SK-N-SH (cell line): ENCODE measurements at regions not wholly inside any gene's neighbourhood (a gene's known extent, or its start where the extent isn't known, plus 50 kb on each side); places are given as distances from the start of the nearest gene placed in this dataset.

Experiments used
- CTCF ChIA-PET: fragments of 300-600, 350-600 bp; formaldehyde crosslinking; extraction: SDS; loops from one replicate; lab custom pipeline; 2021; lab: Yijun Ruan, JAX
- POLR2A ChIA-PET: fragments of 350-600 bp; sonication (Branson Sonifier 250); formaldehyde crosslinking; extraction: SDS; loops from one replicate; lab custom pipeline; 2020; ENCODE audit warnings: antibody characterized with exemption, inconsistent platforms; lab: Yijun Ruan, JAX
- DNase-seq: peaks from one replicate; pipeline ENCODE4 v3.0.0; 2012
- H2AFZ ChIP-seq: fragments of 200-600 bp; sonication (generic); 2 replicates; pipeline ENCODE4 v1.8.1; 2016; ENCODE audit warnings: antibody characterized with exemption, mild to moderate bottlenecking, low read depth
- H3F3A ChIP-seq: fragments of 200-600 bp; sonication (generic); replicated peaks from 2 replicates; pipeline ENCODE3; 2016; ENCODE audit warnings: antibody characterized with exemption, mild to moderate bottlenecking; ENCODE audit not compliant: insufficient read depth
- H3K27ac ChIP-seq, 2 experiments: fragments of 200-500 bp in 1 of 2; fragments of 200-600 bp in 1 of 2; sonication (Bioruptor generic) in 1 of 2; sonication (generic), shearing (Covaris generic) in 1 of 2; 2 replicates each; pipeline versions ENCODE4 v1.5.1 to v1.6.1; 2014 to 2016; ENCODE audit warnings: low read depth in 2 of 2, inconsistent platforms in 1 of 2, low read length in 1 of 2, mild to moderate bottlenecking in 1 of 2, mixed read lengths in 1 of 2
- H3K27me3 ChIP-seq: fragments of 200-600 bp; sonication (generic), shearing (Covaris generic); 2 replicates; pipeline ENCODE4 v1.6.1; 2016; ENCODE audit warnings: mixed run types; ENCODE audit not compliant: insufficient read depth
- H3K36me3 ChIP-seq, 2 experiments: fragments of 200-500 bp in 1 of 2; fragments of 200-600 bp in 1 of 2; sonication (Bioruptor generic) in 1 of 2; sonication (generic) in 1 of 2; replicated peaks in 1 of 2; 2 replicates each; pipeline versions ENCODE3 to v1.5.1; 2014 to 2016; ENCODE audit warnings: low read length in 1 of 2, mild to moderate bottlenecking in 1 of 2; ENCODE audit not compliant: insufficient read depth in 2 of 2, control insufficient read depth in 1 of 2
- H3K4me1 ChIP-seq, 2 experiments: fragments of 200-500 bp in 1 of 2; fragments of 200-600 bp in 1 of 2; sonication (Bioruptor generic) in 1 of 2; sonication (generic), shearing (Covaris generic) in 1 of 2; 2 replicates each; pipeline versions ENCODE4 v1.5.1 to v1.6.1; 2014 to 2016; ENCODE audit warnings: low read depth in 1 of 2, low read length in 1 of 2, mixed run types in 1 of 2; ENCODE audit not compliant: insufficient read depth in 2 of 2, control insufficient read depth in 1 of 2
- H3K4me2 ChIP-seq: fragments of 200-600 bp; sonication (generic), shearing (Covaris generic); 2 replicates; pipeline ENCODE4 v1.6.1; 2017; ENCODE audit warnings: mixed run types
- H3K4me3 ChIP-seq, 2 experiments: fragments of 200-500 bp in 1 of 2; fragments of 200-600 bp in 1 of 2; sonication (Bioruptor generic) in 1 of 2; sonication (generic), shearing (Covaris generic) in 1 of 2; 2 replicates each; pipeline versions ENCODE4 v1.5.1 to v1.8.1; 2014 to 2016; ENCODE audit warnings: low read depth in 2 of 2, inconsistent platforms in 1 of 2, low read length in 1 of 2, mild to moderate bottlenecking in 1 of 2, mixed read lengths in 1 of 2, moderate library complexity in 1 of 2
- H3K79me2 ChIP-seq: fragments of 200-600 bp; sonication (generic); 2 replicates; pipeline ENCODE4 v1.8.1; 2017; ENCODE audit warnings: mild to moderate bottlenecking; ENCODE audit not compliant: insufficient read depth
- H3K9ac ChIP-seq: fragments of 200-600 bp; sonication (generic); 2 replicates; pipeline ENCODE4 v1.6.1; 2017; ENCODE audit warnings: mixed run types
- H3K9me2 ChIP-seq: fragments of 200-600 bp; sonication (generic); 2 replicates; pipeline ENCODE4 v1.6.1; 2017; ENCODE audit warnings: mixed run types
- H3K9me3 ChIP-seq: fragments of 200-600 bp; sonication (generic); 2 replicates; pipeline ENCODE4 v1.6.1; 2017; ENCODE audit warnings: mixed run types, mild to moderate bottlenecking, moderate library complexity
- H4K20me1 ChIP-seq: fragments of 200-600 bp; sonication (generic); 2 replicates; pipeline ENCODE4 v1.6.1; 2017; ENCODE audit warnings: mild to moderate bottlenecking, mixed run types; ENCODE audit not compliant: insufficient read depth
- CHD2 ChIP-seq: fragments of 150-350 bp; IDR thresholded peaks from 2 replicates; pipeline ENCODE4 v1.6.1; 2018; ENCODE audit warnings: low read length; ENCODE audit not compliant: partially characterized antibody
- EZH2phosphoT487 ChIP-seq: fragments of 200-600 bp; sonication (generic); IDR thresholded peaks from 2 replicates; pipeline ENCODE4 v1.6.1; 2017; ENCODE audit warnings: low read depth, mixed run types, mild to moderate bottlenecking, antibody characterized with exemption, moderate library complexity, borderline replicate concordance
- FOXM1 ChIP-seq: IDR thresholded peaks from 2 replicates; pipeline ENCODE4 v1.4.0; 2012; ENCODE audit warnings: low read depth, mild to moderate bottlenecking
- GABPA ChIP-seq: IDR thresholded peaks from 2 replicates; pipeline ENCODE4 v1.4.0; 2012; ENCODE audit warnings: low read depth, mild to moderate bottlenecking
- GATA2 ChIP-seq: sonication (generic); formaldehyde crosslinking; IDR thresholded peaks from 2 replicates; pipeline ENCODE4 v1.5.0; 2020; ENCODE audit warnings: mild to moderate bottlenecking, missing genetic modification reagents
- JUND ChIP-seq: IDR thresholded peaks from 2 replicates; pipeline ENCODE4 v1.4.0; 2012
- MEF2A ChIP-seq: IDR thresholded peaks from 2 replicates; pipeline ENCODE4 v1.4.0; 2012; ENCODE audit warnings: low read depth, borderline replicate concordance
- NFIC ChIP-seq: IDR thresholded peaks from 2 replicates; pipeline ENCODE4 v1.4.0; 2012; ENCODE audit warnings: borderline replicate concordance
- NRF1 ChIP-seq: IDR thresholded peaks from 2 replicates; pipeline ENCODE4 v1.6.1; 2012; ENCODE audit warnings: low read depth, mild to moderate bottlenecking, low read length
- POLR2AphosphoS5 ChIP-seq: IDR thresholded peaks from 2 replicates; pipeline ENCODE4 v1.6.1; 2012; ENCODE audit warnings: low read depth, low read length
- RCOR1 ChIP-seq: fragments of 150-350 bp; IDR thresholded peaks from 2 replicates; pipeline ENCODE4 v1.6.1; 2017; ENCODE audit warnings: antibody characterized with exemption, low read length
- RXRA ChIP-seq: IDR thresholded peaks from 2 replicates; pipeline ENCODE4 v1.4.0; 2012; ENCODE audit warnings: low read depth, mild to moderate bottlenecking, borderline replicate concordance
- TEAD4 ChIP-seq: IDR thresholded peaks from 2 replicates; pipeline ENCODE4 v1.4.0; 2012; ENCODE audit warnings: mild to moderate bottlenecking, borderline replicate concordance; ENCODE audit not compliant: insufficient read depth
- WGBS: methylation state at CpG from one replicate; pipeline ENCODE4 v1.1.6; 2017; ENCODE audit warnings: low lambda C conversion rate; 5-methylcytosine and 5-hydroxymethylcytosine counted together
- TF ChIP-seq, protein P1 (sequence below): IDR thresholded peaks from 2 replicates; pipeline ENCODE4 v1.4.0; 2012; ENCODE audit warnings: low read depth, borderline replicate concordance
- TF ChIP-seq, protein P2 (sequence below): fragments of 150-350 bp; IDR thresholded peaks from 2 replicates; pipeline ENCODE4 v1.6.1; 2016; ENCODE audit warnings: mild to moderate bottlenecking, low read depth, low read length
- TF ChIP-seq, protein P3 (sequence below): IDR thresholded peaks from 2 replicates; pipeline ENCODE4 v1.6.1; 2012; ENCODE audit warnings: mild to moderate bottlenecking, low read depth, low read length, moderate library complexity
- TF ChIP-seq, protein P4 (sequence below): IDR thresholded peaks from 2 replicates; pipeline ENCODE4 v1.4.0; 2012; ENCODE audit warnings: low read depth

DNA sequence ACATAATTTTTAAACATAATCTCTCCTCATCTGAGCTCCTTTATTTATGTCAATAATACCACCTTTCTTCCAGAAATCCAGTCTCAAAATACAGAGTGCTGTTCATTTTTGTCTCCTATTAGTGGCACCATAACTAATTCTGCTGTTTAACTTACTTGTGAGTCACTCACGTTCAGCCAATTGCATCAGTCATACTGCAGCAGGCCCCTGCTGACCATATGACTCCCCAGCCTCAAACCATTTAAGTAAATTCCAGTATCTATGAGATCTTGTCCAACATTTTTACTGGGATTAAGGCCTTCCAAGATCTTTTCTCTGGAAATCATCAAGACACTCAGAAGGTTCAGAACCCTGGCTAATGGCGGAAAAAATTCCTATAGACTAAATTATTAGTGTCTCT is 982.2 kb upstream of the MAP3K7 start:
- TF ChIP-seq, protein P1, sequence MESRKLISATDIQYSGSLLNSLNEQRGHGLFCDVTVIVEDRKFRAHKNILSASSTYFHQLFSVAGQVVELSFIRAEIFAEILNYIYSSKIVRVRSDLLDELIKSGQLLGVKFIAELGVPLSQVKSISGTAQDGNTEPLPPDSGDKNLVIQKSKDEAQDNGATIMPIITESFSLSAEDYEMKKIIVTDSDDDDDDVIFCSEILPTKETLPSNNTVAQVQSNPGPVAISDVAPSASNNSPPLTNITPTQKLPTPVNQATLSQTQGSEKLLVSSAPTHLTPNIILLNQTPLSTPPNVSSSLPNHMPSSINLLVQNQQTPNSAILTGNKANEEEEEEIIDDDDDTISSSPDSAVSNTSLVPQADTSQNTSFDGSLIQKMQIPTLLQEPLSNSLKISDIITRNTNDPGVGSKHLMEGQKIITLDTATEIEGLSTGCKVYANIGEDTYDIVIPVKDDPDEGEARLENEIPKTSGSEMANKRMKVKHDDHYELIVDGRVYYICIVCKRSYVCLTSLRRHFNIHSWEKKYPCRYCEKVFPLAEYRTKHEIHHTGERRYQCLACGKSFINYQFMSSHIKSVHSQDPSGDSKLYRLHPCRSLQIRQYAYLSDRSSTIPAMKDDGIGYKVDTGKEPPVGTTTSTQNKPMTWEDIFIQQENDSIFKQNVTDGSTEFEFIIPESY: no peak
- TF ChIP-seq MEF2A (no peak), GATA2 (CRISPR knock-in tag) (no peak), NFIC (no peak), RXRA (no peak), JUND (no peak), TEAD4 (no peak), EZH2phosphoT487 (no peak), CHD2 (no peak), RCOR1 (no peak)
- TF ChIP-seq, protein P2, sequence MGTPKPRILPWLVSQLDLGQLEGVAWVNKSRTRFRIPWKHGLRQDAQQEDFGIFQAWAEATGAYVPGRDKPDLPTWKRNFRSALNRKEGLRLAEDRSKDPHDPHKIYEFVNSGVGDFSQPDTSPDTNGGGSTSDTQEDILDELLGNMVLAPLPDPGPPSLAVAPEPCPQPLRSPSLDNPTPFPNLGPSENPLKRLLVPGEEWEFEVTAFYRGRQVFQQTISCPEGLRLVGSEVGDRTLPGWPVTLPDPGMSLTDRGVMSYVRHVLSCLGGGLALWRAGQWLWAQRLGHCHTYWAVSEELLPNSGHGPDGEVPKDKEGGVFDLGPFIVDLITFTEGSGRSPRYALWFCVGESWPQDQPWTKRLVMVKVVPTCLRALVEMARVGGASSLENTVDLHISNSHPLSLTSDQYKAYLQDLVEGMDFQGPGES: no peak
- TF ChIP-seq, protein P3, sequence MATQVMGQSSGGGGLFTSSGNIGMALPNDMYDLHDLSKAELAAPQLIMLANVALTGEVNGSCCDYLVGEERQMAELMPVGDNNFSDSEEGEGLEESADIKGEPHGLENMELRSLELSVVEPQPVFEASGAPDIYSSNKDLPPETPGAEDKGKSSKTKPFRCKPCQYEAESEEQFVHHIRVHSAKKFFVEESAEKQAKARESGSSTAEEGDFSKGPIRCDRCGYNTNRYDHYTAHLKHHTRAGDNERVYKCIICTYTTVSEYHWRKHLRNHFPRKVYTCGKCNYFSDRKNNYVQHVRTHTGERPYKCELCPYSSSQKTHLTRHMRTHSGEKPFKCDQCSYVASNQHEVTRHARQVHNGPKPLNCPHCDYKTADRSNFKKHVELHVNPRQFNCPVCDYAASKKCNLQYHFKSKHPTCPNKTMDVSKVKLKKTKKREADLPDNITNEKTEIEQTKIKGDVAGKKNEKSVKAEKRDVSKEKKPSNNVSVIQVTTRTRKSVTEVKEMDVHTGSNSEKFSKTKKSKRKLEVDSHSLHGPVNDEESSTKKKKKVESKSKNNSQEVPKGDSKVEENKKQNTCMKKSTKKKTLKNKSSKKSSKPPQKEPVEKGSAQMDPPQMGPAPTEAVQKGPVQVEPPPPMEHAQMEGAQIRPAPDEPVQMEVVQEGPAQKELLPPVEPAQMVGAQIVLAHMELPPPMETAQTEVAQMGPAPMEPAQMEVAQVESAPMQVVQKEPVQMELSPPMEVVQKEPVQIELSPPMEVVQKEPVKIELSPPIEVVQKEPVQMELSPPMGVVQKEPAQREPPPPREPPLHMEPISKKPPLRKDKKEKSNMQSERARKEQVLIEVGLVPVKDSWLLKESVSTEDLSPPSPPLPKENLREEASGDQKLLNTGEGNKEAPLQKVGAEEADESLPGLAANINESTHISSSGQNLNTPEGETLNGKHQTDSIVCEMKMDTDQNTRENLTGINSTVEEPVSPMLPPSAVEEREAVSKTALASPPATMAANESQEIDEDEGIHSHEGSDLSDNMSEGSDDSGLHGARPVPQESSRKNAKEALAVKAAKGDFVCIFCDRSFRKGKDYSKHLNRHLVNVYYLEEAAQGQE: no peak
- TF ChIP-seq, all 33 proteins: peak for 0
- 0% methylated on average over 2 of the region's 2 CpGs for WGBS
- H3K4me2 ChIP-seq: no peak overlapping the region
- H3K27ac ChIP-seq: no peak overlapping the region
- H3K79me2 ChIP-seq: no peaks in the 10 kb centered on the region
- DNase-seq: no peak
- peak overlapping the region; percentile 53; the same call in 1 of the 2 replicates for H2AFZ ChIP-seq
- H3F3A ChIP-seq: no peaks in the 10 kb centered on the region
- no peaks in the 10 kb centered on the region for H3K27me3 ChIP-seq
- CTCF ChIA-PET: no interaction called here
- H3K9me2 ChIP-seq: no peaks in the 10 kb centered on the region
- no peak overlapping the region for H3K9ac ChIP-seq
- H3K9me3 ChIP-seq: no peaks in the 10 kb centered on the region
- H3K4me3 ChIP-seq: no peak overlapping the region
- no peaks in the 10 kb centered on the region for H4K20me1 ChIP-seq
- H3K36me3 ChIP-seq: no peaks in the 10 kb centered on the region
- POLR2A ChIA-PET: no interaction called here
- H3K4me1 ChIP-seq: no peaks in the 10 kb centered on the region

DNA sequence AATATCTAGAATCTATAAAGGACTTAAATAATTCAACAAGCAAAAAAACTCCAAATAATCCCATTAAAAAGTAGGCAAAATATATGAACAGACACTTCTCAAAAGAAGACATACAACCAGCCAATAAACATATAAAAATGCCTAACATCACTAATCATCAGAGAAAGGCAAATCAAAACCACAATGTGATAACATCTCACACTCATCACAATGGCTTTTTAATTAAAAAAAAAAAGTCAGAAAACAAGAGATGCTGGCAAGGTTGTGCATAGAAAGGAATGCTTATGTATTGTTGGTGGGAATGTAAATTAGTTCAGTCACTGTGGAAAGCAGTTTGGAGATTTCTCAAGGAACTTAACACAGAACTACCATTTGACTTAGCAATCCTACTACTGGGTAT is 979.6 kb upstream of the MAP3K7 start:
- Histone ChIP-seq H3K9ac (no peak overlapping the region), H3K9me2 (no peaks in the 10 kb centered on the region), H3K4me1 (no peaks in the 10 kb centered on the region), H3K79me2 (no peaks in the 10 kb centered on the region), H3K4me2 (no peak overlapping the region), H2AFZ (no peak overlapping the region), H3F3A (no peaks in the 10 kb centered on the region), H3K27me3 (no peaks in the 10 kb centered on the region), H3K4me3 (no peak overlapping the region), H3K36me3 (no peaks in the 10 kb centered on the region), H3K9me3 (no peaks in the 10 kb centered on the region), H4K20me1 (no peaks in the 10 kb centered on the region), H3K27ac (no peak overlapping the region)
- ChIA-PET CTCF (no interaction called here), POLR2A (no interaction called here)
- DNase-seq: no peak
- TF ChIP-seq, protein P4, sequence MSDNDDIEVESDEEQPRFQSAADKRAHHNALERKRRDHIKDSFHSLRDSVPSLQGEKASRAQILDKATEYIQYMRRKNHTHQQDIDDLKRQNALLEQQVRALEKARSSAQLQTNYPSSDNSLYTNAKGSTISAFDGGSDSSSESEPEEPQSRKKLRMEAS: no peak
- TF ChIP-seq POLR2AphosphoS5 (no peak), MEF2A (no peak), FOXM1 (no peak), GABPA (no peak), CHD2 (no peak), NRF1 (no peak), RCOR1 (no peak)
- TF ChIP-seq, protein P2: no peak
- TF ChIP-seq, protein P1: no peak
